ENCODE measurements at regions not wholly inside any gene's neighbourhood (a gene's known extent, or its start where the extent isn't known, plus 50 kb on each side); places are given as distances from the start of the nearest gene placed in this dataset.
A peak's percentile ranks its signal among the peaks of the same experiment; 100 is the strongest.

DNA sequence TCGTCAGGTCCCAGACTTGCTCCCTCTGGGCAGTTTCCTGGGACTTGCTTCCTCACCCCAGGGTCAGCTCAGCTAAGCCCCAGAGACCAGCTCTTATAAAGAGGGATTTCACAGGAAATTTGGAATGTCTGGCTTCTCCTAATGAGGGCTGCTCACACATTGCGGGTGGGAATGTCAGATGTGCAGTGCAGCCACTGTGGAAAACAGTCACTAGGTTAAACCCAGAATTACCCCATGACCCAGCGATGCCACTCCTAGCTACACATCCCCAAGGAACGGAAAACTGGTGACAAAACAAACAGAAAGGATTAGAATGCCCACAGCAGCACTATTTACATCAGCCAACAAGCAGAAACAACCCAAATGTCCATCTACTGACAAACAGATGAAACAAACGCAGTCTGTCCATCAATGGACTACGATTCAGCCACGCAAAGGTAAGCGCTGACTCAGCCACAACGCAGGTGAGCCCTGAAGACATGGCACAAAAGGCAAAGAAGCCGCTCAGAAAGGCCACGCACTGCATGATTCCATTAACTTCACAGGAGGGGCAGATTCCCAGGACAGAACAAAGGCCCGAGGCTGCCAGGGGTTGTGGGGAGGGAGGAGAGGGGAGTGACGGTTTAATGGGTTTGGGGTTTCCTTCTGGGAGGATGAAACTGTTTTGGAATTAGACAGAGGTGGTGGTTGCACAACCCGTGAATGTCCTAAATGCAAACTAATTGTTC, 63.0 kb downstream of the NCOR2 start:
- Histone ChIP-seq H3K36me3 (replicated peaks in 1 of 2; ENCODE audit: insufficient read depth in 1 of 2, low read depth in 2 of 2) (no peaks in the 10 kb centered on the region), H3K27ac (peak overlapping the region in 2 of 4 donors; percentile 33 to 85), H3K4me3 (no peak overlapping the region), H3K27me3 (no peaks in the 10 kb centered on the region), H3K9me3 (no peaks in the 10 kb centered on the region), H3K4me1 (peaks cover 82% of the 10 kb centered on the region)
- DNase-seq (no peak), ATAC-seq (no peak)
- no peak for TF ChIP-seq POLR2A (IDR thresholded peaks at IDR 0.05)
- TF ChIP-seq, protein P1, sequence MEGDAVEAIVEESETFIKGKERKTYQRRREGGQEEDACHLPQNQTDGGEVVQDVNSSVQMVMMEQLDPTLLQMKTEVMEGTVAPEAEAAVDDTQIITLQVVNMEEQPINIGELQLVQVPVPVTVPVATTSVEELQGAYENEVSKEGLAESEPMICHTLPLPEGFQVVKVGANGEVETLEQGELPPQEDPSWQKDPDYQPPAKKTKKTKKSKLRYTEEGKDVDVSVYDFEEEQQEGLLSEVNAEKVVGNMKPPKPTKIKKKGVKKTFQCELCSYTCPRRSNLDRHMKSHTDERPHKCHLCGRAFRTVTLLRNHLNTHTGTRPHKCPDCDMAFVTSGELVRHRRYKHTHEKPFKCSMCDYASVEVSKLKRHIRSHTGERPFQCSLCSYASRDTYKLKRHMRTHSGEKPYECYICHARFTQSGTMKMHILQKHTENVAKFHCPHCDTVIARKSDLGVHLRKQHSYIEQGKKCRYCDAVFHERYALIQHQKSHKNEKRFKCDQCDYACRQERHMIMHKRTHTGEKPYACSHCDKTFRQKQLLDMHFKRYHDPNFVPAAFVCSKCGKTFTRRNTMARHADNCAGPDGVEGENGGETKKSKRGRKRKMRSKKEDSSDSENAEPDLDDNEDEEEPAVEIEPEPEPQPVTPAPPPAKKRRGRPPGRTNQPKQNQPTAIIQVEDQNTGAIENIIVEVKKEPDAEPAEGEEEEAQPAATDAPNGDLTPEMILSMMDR (IDR thresholded peaks at IDR 0.05), result no peak
- WGBS, 2 donors, result 80 to 85% methylated on average over 14 of the region's 14 CpGs
- intact Hi-C loops (cut with DNase I), result no loop called here

DNA sequence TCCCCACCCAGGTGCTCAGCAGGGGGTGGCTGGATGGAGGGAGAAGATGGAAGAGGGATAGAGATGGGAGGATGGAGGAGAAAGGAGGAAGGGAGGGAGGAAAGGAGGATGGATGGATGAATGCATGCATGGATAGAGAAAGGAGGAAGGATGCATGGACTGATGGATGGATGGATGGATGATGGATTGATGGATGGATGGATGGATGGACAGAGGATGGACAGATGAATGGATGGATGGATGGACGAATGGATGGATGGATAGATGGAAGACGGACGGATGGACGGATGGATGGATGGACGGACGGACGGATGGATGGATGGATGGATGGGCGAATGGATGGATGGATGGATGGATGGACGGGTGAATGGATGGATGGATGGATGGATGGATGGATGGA, 64.1 kb downstream of the NCOR2 start:
- intact Hi-C loops (cut with DNase I), result no loop called here
- Histone ChIP-seq H3K4me3 (no peak overlapping the region), H3K9me3 (no peaks in the 10 kb centered on the region), H3K4me1 (peaks cover 82% of the 10 kb centered on the region), H3K27ac (no peak overlapping the region), H3K27me3 (no peaks in the 10 kb centered on the region), H3K36me3 (replicated peaks in 1 of 2; ENCODE audit: insufficient read depth in 1 of 2, low read depth in 2 of 2) (no peaks in the 10 kb centered on the region)
- 88 to 90% methylated on average over 9 of the region's 9 CpGs for WGBS, 2 donors
- ATAC-seq (no peak), DNase-seq (no peak)
- TF ChIP-seq, protein P1 (IDR thresholded peaks at IDR 0.05), result no peak
- no peak for TF ChIP-seq POLR2A (IDR thresholded peaks at IDR 0.05)

DNA sequence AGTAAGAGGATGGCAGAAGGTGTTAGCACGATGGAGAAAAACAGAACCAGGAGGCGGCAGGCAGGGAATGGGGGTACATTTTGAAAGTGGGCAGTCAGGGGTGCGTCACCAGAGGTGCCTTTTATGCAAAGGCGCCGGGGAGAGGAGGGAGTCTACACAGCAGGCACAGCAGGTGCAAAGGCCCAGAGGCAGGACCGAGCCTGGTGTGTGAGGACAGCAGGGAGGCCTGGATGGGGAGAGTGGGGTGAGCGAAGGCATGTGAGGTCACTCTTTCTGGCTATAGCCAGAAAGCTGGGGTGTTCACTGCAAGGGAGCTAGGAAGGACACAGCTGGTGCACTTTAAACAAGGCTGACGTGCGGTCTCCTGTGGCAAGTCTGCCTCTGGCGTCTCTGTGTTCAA, 65.0 kb downstream of the NCOR2 start:
- ATAC-seq (no peak), DNase-seq (no peak)
- TF ChIP-seq, protein P1 (IDR thresholded peaks at IDR 0.05), result no peak
- TF ChIP-seq POLR2A (IDR thresholded peaks at IDR 0.05), result no peak
- no peaks in the 10 kb centered on the region for H3K27me3 ChIP-seq
- H3K4me1 ChIP-seq, result peaks cover 82% of the 10 kb centered on the region
- intact Hi-C loops (cut with DNase I), result no loop called here
- peak overlapping the region in 3 of 4 donors; percentile 78 to 84 (median 82) for H3K27ac ChIP-seq
- no peak overlapping the region for H3K4me3 ChIP-seq
- no peaks in the 10 kb centered on the region for H3K9me3 ChIP-seq
- H3K36me3 ChIP-seq (replicated peaks in 1 of 2; ENCODE audit: insufficient read depth in 1 of 2, low read depth in 2 of 2), result no peaks in the 10 kb centered on the region
- WGBS, 2 donors, result 93 to 95% methylated on average over 9 to 10 of the region's 10 CpGs

DNA sequence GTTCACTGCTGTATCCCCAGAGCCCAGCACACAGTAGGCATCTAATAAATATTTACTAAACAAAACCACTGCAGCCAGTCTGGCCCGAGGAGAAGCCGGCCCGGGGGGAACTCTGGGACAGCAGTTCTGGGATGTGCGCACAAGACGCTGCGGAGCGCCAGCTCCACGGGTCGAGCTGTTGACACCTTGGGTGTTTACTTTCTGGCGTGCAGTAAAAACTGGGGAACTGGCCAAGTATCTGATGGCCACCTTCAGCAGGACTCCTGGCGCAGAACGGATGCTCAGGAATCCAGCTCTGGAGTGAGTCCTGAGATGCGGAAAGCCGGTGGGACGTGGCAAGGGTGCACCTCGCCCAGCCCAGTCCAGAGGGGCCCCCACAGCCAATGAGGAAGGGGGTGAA, 65.6 kb downstream of the NCOR2 start:
- Histone ChIP-seq H3K36me3 (replicated peaks in 1 of 2; ENCODE audit: insufficient read depth in 1 of 2, low read depth in 2 of 2) (no peaks in the 10 kb centered on the region), H3K4me3 (no peak overlapping the region), H3K27ac (peak overlapping the region; percentile 78 to 86 (median 83)), H3K27me3 (no peaks in the 10 kb centered on the region), H3K4me1 (peaks cover 82% of the 10 kb centered on the region), H3K9me3 (no peaks in the 10 kb centered on the region)
- peak in 2 of 4 donors; percentile 50 to 56 for DNase-seq
- intact Hi-C loops (cut with DNase I), result no loop called here
- WGBS, 2 donors, result 42 to 45% methylated on average over 16 of the region's 16 CpGs
- no peak for ATAC-seq
- TF ChIP-seq, protein P1 (IDR thresholded peaks at IDR 0.05), result no peak
- TF ChIP-seq POLR2A (IDR thresholded peaks at IDR 0.05), result no peak

DNA sequence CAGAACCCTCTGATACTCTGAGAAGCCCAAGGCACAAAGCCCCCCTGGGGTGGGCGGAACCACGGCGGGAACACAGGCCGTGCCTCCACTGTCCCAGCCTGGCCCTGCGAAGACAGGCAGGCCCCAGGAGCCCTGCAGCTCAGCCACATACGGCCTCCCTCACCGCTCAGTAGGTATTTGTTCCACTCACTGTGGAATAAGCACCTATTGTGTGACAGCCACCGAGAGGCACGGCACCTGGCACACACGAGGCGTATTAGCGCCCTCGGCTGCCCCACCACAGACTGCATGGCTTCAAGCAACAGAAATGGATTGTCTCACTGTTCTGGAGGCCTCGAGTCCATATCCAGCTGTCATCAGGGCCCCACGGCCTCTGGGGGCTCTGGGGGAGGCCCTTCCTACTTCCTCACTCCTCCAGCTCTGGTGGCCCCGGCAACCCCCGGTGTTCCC, 66.3 kb downstream of the NCOR2 start:
- intact Hi-C loops (cut with DNase I), result no loop called here
- H3K4me3 ChIP-seq, result no peak overlapping the region
- peaks cover 82% of the 10 kb centered on the region for H3K4me1 ChIP-seq
- ATAC-seq (no peak), DNase-seq (no peak)
- H3K9me3 ChIP-seq, result no peaks in the 10 kb centered on the region
- H3K27ac ChIP-seq, result peak overlapping the region; percentile 78 to 86 (median 83)
- TF ChIP-seq, protein P1 (IDR thresholded peaks at IDR 0.05), result no peak
- TF ChIP-seq POLR2A (IDR thresholded peaks at IDR 0.05), result no peak
- 56 to 78% methylated on average over 10 to 17 of the region's 17 CpGs for WGBS, 2 donors
- no peaks in the 10 kb centered on the region for H3K36me3 ChIP-seq (replicated peaks in 1 of 2; ENCODE audit: insufficient read depth in 1 of 2, low read depth in 2 of 2)
- H3K27me3 ChIP-seq, result no peaks in the 10 kb centered on the region
